HPDE6-E6E7 (cell line): ENCODE measurements at regions not wholly inside any gene's neighbourhood (a gene's known extent, or its start where the extent isn't known, plus 50 kb on each side); places are given as distances from the start of the nearest gene placed in this dataset.
"Not testable (repeated sequence)": the region's sequence is repeated elsewhere in the genome, so short reads cannot be mapped to it uniquely, and the experiment has no call there.

ENCODE experiments used
- DNase-seq: peaks from one replicate; pipeline ENCODE4 v3.0.0; 2011; ENCODE audit warnings: missing footprints; ENCODE audit errors: extremely low spot score

DNA sequence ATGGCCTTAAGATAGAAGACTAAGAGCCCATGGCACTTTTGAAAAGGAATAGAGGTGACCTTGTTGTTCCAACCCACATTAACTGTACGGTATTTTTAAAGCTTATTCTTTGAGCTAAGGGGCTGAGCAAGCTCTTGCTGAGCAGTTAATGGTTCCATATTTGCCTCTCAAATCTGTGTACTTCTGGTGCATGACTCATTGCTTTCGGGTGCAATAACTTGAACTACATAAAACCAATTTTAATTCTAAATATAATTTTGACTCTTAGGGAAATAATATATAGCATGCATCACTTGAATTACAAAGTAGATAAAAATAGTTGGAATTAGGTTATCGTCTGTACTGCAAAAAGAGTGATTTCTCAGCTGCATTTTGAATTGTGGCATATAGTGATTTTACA, 348.1 kb upstream of the CITED2 start:
- DNase-seq = no peak

DNA sequence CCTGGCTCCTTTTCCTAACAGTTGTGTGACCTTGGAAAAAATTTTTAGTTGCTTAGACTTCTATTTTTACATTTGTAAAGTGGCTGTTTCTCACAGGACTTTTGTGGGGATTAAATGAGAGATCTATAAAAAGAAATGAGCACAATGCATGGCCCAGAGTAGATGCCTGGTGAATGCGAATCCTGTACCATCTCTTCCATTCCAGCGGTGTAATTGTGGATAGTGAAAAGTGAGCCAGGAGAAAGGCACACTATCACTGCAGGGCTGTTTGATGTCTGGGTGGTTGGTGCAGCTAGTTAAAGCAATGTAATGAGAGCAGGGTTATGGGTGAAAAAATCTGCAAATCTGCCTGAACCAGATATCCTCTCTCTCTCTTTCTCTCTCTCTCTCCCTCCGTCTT, 347.5 kb upstream of the CITED2 start:
- no peak for DNase-seq

DNA sequence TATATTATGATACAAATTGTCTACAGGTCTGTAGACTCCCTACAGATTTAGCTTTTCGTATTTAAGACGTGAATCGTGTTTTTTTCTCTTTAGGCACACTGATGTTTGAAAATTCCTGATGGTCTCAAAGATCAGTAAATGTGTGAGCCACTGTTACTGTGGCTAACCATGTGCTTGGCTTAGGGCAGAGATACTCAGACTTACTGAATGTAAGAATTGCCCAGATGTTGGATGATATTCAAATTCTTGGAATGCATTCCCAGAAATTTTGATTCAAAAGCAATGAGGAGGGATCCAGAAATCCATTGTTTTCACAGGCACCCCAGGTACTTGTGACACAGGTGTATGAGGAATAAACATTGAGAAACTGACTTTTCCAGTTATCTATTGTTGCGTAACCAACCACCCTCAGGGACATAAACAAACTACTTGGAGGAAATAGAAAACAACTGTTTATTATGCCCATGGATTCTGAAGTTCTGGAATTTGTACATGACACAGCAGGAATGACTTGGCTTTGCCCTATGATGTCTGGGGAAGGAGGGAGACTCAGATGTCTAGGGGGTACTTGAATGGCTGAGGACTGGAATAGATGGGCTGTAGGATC, 339.6 kb upstream of the CITED2 start:
- DNase-seq = no peak

DNA sequence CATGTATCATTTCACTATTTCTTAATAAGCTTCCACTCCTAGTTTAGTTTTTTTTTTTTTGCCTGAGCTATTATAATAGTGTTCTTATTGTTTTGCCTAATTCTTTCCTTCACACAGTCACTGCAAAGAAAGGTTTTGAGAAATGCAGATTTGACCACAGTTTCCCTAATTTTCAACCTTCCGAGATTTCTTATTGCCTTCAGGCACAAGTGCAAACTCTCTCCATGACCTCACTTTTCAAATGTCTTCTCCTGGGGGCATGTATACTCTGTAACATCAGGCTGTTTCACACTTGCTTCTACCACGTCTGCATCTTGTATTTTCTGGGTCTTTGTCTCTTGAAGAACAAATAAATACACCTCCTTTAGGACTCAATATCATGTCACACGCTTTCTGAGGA, 339.0 kb upstream of the CITED2 start:
- no peak for DNase-seq

DNA sequence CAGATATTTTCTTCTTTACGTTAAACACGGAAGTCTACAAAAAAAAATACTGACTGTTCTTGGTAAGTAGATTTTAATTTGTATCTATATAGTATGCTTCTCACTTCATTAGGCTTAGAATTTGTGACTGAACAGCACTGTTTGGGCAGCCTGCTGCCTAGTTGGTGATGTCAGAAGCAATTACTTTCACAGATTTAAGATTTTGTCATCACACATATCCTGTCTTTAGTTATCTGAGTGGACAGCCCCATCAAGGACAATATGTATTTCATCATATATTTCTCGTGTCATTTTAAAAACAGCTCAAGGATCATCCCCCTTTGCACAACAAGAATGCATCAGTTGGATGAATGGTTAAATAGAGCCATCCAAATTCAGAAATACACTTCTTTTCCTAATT, 338.4 kb upstream of the CITED2 start:
- DNase-seq = no peak

DNA sequence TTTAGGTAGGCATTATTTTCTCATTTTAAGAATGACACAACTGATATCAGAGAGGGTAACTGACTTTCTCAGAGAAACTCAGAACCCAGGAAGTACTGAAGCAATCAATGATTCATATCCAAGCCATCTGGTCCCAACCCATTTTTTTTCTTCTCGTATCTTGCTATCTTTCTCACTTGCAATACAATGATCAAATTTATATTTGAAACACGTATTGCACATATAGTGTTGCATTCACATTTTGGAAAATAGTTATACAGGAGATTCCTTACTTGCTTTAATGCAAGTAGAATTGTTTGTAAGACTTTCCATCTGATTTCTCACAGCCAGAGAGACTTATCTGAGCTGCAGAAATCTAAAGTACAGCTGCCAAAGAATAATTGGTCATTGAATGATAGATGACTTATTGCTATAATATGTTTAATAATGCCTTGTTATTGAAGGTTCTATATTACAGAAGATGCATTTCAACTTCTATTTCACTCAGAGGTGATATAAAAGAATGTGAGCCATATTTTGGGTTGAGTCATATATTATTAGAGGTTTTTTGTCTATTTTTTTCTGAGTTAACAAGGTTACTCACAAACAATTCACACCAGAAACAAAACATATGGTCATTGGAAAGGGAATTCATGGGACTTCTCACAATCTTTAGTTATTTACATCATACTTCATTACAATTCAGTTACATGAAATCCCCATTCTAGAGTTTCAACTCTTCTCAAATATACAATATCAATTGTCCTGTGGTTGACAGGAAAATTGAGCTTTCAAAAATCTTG, 337.5 kb upstream of the CITED2 start:
- peak; percentile 16 for DNase-seq

DNA sequence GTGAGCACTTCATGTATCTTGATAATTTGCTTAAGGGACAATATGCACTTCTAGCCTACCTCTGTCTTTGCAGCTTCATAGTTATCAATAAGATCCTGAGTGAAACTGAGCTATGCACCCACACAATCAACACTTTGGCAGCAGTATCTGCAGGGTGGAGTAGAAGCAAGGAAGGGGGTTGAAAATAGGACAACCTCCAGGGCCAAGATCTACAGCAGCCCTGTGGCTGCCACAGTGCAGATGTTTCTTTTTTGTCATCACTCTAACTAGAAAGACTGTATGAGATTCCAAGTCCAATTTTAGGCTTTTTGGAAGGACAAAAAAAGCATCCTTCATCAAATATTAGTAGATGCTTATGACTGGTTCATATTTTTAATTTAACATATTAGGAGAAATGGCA, 336.1 kb upstream of the CITED2 start:
- no peak for DNase-seq

DNA sequence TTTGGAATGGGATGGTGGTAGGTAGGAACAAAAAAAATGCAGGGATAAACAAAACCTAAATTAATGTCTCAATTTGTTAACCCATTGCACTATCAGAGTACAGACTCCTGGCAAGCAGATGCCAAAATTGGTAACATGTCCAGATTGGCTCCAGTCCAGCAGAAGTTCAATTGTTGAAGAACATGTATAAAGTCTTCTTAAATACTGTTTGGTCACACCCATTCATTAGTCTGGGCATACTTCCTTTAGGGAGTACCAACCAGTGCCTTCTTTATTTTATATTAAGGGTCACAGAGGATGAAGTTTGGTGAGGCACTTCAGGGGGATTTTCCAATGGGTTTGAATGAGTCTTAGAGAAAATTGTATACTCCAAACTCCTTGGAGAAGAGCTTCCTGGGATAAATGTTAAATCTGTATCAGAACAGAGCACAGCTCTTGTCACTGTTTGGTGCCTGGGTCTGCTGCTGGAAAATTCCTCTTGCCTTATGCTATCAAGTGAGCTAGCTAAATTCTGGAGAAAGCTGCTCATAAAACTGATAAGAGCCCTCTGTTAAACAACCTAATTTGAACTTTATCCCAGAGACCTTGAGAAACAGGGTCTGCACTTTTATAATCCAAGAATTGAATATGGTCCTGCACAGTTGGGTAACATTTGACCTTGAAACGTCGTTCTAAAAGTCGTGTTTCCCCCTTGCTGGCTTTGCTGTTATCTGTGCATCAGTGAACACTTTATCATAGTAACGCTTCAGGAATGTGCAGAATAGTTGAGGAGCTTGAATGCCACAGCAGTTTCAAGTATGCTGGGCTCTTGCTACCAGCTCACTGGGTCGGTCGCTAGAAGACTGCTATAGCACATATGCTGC, 334.1 kb upstream of the CITED2 start:
- DNase-seq = no peak

DNA sequence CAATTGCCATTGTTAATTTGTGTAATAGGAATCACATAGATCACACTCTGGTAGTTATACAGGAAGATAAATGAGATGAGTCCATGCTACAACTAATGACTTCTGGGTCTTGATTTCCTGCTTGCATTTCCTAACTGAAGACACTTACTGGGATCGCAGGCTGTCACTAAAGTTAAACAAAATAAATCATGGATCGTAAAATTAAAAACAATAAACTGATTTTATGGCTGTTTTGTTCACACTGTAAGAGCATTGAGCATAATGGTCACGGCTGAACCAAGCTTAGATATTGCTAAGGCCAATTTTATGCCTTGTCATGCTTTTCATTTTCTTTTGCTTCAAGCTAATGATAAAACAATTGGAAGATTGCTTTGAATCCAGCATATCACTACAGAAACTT, 332.5 kb upstream of the CITED2 start:
- no peak for DNase-seq

DNA sequence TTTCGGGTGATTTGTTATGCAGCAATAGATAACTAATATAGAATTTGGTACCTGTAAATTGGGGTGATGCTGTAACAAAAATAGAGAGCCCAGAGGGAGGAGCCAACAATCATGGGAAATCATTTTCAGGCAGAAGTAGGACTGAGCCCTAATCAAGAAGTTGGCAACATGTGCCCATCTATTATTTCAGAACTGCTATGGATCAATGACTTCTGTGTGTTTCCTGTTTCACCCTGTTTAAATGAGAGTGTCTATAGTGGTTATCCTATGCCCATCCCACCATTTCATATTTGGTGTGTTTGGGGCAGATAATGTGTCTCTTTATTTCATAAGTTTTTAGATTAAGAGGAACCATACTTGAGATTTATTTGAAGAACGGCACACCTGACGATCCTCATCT, 330.8 kb upstream of the CITED2 start:
- DNase-seq = no peak

DNA sequence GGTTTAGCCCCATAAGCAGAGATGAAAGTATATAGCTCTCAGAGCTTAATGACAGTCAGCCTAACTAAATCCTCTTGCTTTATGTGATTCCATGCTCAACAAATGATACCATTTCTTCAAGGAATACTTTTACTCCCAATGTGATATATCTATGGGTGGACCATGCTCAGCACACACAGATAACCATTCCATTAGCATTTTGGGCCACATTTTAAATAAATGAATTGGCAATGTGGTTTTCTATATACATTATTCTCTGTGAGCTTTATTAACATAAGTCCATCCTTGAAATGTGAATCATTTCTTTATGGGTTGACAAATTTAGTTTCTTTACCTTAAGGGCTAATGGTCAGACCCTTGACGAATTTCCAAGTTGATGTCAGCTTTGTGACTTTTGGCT, 329.3 kb upstream of the CITED2 start:
- no peak for DNase-seq

DNA sequence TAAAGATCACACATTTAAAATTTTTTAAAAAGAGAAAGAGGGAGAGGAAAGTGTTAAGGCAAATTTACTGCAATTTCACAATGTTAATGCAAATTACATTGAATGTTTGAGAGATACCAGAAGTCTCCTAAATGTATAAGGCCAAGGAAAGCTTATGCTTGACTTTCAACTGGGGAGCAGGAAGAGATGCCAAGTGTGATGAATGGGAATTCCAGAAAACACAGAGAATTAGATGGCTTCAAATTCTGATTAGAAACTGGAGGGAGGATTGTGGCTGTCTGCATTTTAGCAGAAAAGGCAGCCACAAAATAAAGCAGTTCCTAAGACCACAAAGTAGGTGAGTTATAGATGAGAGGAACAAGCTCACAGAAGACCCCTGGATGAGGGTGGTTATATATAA, 328.3 kb upstream of the CITED2 start:
- no peak for DNase-seq

DNA sequence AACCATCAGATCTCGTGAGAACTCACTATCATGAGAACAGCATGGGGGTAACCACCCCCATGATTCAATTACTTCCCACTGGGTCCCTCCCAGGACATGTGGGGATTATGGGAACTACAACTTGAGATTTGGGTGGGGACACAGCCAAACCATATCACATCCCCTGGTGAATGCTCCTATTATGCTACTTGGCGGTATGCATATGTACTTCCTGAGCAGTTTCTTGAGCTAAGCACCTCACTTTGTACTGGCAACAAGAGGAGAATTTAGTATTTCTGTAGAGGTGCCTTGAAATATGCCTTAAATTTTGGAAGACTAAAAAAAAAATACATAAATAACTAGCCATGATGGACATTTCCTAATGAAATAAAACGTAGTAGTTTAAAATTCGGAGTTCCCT, 327.2 kb upstream of the CITED2 start:
- no peak for DNase-seq

DNA sequence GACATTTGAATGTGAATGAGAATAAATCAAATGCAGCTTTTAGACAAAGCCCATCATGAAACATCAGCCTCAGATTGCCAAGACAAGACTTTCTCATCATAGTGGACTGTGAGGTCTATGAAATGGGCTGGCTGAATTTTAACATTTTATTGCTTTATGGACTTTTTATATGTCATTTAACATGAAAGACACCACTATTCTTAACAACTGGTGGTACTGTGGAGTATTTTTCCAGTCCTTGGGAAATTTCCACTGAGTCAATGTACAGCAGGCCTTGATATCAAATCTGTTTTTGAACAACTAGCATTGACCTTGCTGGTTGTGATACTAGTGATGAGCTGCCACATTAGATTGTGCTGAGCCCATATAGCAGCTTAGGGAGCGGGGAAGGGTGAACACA, 326.6 kb upstream of the CITED2 start:
- DNase-seq = no peak

DNA sequence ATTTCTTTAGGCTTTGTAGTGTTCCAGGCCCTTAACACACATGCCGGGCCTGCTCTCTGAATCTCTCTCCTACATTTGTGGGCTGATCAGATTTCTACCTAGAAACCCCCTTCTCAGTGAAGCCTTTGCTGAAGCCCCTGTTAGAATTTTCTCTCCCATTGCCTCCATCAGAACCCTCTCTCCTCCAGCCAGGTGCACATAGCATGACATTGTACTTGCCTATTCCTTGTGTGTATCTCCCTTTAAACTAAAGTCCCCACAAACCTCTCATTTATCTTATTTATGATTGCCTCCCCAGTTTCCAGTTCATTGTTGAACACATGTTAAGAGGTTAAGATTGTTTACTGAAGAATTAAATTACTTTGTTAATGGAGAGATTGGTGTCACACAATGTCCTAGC, 325.5 kb upstream of the CITED2 start:
- no peak for DNase-seq

DNA sequence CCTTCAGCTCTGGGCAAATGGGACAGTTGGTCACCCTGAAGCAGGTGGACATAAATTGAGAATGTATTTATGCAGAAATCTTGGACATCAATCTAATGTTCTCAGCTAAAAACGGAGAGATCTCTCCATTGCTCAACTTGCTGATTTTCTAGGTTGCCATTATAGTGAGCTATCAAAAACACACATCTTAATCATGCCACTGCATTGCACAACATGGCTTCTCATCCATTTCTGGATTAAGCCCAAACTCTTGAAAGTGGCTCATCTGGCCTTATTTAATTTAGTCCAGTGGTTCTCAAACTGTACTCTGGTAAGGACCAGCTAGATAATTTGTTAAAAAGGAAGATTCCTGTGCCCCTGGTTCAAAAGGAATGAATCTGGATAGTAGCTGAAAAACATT, 324.9 kb upstream of the CITED2 start:
- no peak for DNase-seq

DNA sequence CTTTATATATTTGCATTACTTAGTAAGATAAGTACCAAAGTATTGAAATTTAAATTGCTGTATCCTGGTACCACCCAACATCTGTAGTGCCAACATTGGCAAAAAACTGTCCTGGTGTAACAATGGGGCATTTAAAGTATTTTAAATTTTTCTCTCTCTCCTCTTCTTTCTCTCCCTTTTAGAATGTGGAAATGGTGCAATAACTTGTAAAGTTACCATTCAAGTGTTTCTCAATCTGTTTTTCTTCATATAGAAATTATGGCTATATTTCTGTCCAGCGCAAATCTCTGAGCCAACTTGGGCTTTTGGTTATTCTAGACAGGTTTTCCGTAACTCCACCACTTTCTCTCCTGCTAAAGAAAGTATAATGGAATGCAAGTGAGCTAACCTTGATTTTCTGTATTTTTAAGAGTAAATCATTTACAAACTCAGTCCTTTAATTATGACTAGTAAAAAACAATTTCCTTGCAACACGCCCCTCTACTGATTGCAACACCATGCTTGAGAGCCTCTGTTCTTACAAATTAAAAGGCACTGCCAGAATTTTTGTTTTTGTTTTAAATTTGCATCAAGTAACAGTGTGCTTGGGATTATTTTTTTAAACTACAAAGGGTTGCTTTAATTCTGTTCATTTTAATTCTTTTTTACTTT, 324.2 kb upstream of the CITED2 start:
- DNase-seq = no peak

DNA sequence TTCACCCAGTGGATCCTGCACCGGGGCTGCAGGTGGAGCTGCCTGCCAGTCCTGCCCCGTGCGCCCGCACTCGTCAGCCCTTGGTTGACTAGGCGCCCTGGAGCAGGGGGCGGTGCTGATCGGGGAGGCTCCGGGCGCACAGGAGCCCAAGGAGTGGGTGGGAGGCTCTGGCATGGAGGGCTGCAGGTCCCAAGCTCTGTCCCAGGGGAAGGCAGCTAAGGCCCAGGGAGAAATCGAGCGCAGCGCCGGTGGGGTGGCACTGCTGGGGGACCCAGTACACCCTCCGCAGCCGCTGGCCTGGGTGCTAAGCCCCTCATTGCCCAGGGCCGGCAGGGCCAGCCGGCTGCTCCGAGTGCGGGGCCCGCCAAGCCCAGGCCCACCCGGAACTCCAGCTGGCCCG, 323.4 kb upstream of the CITED2 start:
- not testable (repeated sequence) for DNase-seq

DNA sequence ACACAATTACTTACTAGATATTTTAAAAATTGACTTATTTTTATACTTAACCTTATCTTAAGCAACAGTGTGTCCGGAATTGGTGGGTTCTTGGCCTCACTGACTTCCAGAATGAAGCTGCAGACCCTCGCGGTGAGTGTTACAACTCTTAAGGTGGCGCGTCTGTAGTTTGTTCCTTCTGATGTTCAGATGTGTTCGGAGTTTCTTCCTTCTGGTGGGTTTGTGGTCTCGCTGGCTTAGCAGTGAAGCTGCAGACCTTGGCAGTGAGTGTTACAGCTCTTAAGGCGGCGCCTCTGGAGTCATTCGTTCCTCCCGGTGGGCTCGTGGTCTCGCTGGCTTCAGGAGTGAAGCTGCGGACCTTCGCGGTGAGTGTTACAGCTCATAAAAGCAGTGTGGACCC, 322.5 kb upstream of the CITED2 start:
- DNase-seq = not testable (repeated sequence)

DNA sequence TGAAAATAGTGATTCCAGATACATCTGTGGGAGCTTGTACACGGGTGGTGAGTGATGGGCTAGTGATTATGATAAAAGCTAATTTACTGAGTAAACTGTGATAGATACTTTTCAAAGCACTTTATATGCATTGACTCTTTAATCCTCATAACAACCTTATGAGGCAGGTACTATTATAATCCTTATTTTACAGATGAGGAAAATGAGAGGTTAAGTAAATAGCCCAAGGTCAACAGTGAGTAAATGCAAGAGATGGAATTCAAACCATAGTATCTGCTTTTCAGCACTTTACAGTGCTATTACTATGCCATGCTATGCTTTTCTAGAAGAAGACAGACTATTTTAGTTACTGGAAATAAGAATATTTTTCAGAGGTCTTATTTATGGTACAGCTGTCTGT, 320.9 kb upstream of the CITED2 start:
- no peak for DNase-seq

DNA sequence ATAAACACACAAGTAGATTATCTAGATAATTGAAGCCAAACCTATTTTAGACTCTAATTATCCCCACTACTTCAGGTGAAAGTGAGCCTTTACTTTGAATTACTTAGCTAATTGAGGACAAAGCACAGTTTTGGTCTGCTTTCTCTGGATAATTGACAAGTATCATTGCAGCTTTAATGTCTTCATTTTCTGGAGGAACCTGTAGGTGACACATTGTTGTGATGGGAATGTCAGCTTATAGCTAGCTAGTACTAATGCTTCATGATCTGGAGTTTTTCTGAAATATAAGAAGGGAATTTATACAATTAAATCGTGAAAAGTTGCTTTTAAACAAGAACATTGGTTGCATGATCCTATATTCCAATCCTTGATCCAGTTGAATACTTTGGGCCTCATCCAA, 319.3 kb upstream of the CITED2 start:
- no peak for DNase-seq

DNA sequence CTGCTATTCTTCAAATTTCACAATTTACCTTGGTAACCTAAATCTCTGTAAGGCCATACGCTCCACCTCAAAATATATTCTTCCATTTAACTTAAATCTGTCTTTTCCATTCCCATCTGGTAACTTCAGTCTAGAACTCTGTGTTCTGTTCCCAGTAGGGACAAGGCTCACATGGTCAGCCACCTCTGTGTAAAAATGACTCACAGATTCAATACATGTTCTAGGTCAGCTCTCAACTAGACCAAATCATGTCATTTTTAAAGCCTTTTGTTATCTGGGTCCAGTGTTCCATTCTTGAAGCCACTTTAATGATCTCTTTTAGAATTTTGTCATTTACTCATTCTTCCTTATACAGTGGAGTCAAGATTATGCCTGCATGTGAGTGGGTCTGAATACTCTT, 315.6 kb upstream of the CITED2 start:
- DNase-seq = no peak
